Hematopoietic multipotent progenitor cell treated with erythropoietin and hydrocortisone succinate and interleukin-3 and kit ligand, for 8 days (in vitro differentiated cells): ENCODE measurements at regions not wholly inside any gene's neighbourhood (a gene's known extent, or its start where the extent isn't known, plus 50 kb on each side); places are given as distances from the start of the nearest gene placed in this dataset.

Source experiments
- DNase-seq: peaks from one replicate; pipeline ENCODE4 v3.0.0-alpha.2; 2015

DNA sequence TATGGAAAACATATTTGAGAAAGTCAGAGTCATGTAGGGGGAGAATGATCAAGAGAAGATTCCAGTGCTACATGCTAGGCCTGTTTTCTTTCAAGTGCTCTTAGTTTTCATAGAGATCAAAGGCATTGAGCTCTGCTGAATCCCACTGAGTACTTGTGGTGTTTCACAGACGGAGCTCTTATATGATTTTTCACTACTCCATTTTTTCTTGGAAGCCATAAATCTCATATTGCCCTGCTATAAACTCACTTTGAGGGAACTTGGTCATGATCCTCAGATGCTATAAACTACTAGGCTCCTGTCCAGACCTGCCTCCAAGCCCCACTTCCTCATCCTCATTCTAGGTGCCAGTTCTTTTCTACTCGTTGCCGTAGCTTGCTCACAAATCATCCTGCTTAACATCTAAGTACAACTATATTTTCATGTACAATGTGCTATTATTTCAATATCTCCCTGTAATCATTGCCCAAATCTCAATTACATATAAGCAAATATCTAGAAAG lies 180.8 kb upstream of the CCDC179 start:
- no peak for DNase-seq

DNA sequence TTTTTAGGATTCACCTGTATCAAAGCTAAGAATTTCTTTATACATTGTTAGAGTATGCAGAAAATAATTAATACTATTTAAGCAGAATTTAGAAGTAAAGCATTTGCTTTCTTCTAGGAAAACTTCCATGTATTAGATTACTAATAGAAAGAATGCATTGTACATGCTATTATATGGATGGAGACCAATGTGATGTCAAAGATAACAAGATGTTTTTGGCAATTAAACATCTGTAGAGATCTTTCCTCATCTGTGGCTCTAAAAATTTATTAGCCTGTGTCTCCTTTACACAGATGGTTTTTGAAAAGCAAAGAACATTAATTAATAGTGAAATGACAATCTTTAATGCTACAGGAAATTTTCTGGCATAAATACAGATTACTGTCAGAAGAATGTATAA lies 198.4 kb upstream of the CCDC179 start:
- DNase-seq: no peak

DNA sequence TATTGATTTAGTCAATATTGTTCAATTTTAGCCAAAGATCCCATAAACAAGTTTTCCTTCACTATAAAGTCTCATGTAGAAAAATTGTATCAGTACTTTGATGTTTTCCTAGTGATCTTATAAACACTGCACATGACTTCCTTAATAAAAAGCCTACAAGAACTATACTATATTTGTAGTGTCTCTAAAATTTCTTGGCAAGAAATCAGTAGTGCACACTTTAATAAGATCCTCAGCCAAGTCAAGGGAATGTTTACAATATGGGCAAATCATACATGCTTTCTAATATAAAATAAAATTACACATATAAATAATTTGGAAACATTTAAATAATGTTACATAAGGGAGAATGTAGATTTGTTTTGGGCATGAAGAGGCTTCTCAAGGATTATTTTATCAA lies 203.0 kb upstream of the CCDC179 start:
- no peak for DNase-seq

DNA sequence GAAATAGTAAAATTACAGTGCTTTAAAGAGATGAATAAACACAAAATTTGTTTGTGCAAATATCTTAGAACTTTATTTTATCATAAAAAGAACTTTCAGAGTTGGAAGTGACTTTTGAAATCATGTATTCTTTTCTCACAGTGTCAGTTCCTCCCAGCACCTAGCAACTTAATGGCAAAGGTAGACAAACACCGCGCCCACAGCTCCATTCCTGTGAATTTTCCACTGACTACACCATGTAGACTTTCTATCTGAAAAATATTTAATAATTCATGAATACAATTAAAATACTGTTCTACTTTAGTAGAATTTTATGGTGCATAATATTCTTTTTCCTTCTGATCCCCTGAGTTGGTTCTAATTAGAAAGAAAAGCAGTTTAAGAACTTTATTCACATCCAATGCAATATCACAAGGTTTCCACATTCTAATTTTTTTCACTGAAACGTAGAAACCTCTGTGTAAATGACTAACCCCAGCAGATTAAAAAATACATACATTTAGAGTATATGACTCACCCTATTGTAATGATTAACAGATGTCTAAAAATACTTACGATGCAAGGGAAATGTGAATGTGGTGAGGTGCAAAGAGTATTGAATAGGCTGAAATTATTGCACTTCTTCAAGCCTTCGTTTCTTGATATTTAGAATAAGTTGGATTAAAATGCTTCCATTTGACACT lies 218.2 kb upstream of the CCDC179 start:
- no peak for DNase-seq

DNA sequence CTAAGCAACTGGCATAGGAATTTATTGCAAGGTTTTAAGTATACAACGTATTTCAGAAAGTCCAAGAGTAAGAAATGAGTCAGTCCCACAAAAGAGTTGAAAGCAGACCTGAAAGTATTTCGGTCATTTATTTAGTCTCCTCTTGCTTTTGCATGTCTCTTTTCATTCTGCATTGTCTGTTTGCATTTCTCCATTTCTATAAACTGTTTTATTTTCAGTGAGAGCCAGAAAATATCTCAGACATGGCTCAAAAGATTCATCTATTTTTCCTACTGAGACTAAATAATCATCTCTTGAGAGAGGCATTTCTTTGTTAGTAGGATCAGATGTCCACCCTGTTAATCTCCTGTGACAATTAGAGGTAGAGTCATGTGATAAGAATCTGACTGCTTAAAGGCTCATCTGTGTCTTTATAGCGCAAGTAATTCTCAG lies 219.1 kb upstream of the CCDC179 start:
- DNase-seq: no peak

DNA sequence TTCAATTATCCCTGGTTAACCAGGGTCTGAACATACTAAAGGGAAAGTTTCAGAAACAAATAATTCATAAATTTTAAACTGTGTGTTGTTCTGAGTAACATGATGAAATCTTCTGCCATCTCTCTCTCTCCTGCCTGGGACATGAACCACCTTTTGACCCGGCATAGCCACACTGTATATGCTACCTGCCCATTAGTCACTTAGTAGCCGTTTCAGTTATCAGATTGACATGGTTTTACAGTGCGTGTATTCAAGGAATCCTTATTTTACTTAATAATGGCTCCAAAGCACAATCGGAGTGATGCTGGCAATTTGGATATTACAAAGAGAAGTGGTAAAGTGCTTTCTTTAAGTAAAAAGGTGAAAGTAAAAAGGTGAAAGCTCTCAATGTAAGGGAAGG lies 227.1 kb upstream of the CCDC179 start:
- no peak for DNase-seq

DNA sequence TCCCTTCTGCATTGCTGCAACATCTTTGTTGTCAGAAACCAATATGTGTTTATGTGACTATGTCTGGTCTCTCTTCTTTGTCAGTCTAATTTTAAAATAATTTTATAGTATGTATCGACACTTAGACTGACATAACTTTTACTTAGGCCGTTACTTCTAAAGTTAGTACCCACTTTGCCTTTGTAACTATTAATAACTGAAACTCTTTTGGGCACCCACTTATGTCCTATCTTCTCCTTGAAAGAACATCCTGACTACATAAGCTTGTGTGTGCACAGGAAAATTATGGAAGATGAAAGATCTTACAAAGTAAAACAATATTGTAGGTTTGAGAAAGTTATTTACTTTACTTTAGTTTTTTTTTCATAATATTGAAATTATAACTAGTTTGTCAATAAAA lies 230.4 kb upstream of the CCDC179 start:
- no peak for DNase-seq

DNA sequence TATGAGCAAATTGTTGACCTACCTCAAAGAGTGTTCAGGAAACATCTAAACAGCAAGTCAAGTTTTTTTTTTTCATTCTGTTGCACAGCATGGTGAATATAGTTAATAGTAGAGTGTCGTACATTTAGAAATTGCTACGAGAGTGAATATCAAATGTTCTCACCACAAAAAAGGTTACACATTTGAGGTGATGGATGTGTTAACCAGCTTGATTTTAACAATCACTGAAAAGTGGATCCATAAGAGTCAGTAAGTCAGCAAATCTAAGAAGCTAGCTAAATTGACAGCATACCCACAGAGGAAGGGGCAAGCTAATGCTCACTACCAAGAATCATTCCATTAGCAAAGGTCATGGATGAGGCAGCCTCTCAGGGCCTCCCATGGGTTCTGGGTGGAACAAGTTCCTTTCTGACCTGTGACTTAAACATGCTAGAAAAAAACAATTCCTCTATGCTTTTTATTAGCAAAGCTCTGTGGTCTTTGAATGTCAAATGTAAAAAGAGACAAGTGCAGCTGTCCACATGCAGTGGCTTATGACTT lies 235.4 kb upstream of the CCDC179 start:
- no peak for DNase-seq

DNA sequence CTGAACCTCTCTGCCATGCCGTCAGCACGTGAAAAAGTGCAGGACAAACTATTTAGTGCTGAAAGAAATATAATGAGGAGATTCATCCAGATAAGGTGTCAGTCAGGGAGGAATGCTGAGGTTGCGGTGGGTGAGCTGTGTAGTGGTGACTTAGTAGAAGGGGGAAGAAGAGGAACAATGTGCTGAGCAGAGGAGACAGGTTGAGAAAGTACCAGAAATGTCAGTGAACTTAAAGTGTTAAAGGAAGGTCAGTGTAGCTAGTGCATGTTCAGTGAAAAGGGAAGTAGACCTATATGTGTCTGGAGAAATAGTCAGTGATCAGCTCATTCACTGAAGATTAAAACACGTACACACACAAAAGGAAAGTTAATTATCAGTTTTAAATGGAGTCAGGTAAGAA lies 237.6 kb upstream of the CCDC179 start:
- DNase-seq: no peak

DNA sequence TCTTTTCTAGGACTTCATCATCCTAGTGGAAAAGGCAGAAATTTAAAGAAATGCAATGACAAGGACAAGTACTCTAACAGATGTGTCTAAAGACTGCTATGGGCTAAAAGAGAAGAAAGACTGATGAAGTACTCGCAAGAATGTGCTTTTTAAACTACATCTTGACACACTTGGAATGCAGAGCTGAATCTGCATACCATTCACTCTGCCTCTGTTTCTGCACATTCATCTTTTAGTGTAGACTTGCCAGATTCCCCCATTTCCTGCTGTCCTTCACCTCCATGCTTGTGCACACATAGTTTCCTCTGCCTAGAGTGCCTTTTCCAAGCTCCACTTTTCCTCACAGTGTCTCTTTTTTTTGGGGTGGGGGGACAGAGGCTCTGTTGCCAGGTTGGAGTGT lies 239.0 kb upstream of the CCDC179 start:
- DNase-seq: no peak

DNA sequence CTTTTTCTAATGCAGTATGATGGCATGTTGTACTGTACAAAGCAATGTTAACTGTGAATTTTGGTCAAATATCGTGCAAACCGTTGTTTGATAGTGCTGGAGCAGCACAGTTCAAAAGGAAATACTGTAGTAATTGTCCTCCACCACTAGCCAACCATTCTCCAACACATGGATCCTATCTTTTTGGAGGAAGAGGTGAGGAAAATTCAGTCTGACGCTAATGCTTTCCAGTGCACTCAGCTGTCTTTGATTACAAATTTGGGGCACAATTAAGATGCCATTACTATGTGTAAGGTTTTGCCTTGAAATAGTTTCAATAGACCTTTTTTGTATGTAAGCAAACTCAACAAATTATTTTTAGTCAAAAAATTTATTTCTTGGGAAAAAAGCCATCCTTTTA lies 240.5 kb upstream of the CCDC179 start:
- no peak for DNase-seq

DNA sequence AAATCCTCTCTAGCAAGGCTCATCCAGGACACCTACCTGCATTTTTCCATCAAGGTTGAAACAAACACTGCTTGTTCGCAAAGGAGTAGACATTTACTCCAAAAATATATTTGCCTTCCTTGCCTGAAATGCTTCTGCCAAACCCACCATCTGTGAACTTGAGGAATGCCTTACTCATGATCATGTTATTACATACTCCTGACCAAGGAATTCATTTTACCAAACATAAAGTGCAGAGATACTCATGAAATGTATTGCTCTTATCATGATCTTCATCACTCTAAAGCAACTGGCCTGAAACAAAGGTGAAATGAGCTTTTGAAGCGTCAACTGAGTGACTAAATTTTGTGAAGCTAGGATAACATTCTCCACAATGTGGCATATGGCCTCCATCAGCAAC lies 243.1 kb upstream of the CCDC179 start:
- no peak for DNase-seq

DNA sequence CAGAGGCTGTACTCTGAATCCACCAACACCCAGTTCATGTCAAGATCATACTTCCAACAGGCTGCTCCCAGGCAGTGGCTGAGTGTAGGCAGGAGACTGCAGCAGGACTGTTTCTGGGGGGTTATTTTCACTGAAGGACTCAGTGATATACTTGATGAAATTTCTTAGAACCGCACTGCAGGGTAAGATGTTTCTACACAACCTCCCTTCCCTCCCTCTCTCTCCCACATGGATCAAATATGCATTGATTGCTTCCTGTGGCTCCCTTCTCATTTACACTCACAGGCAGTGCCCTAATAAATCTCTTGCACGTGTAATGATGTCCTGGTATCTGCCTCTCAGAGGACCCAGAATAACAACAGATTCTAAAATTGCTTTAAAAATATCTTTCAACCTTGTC lies 251.3 kb upstream of the CCDC179 start:
- DNase-seq: no peak

DNA sequence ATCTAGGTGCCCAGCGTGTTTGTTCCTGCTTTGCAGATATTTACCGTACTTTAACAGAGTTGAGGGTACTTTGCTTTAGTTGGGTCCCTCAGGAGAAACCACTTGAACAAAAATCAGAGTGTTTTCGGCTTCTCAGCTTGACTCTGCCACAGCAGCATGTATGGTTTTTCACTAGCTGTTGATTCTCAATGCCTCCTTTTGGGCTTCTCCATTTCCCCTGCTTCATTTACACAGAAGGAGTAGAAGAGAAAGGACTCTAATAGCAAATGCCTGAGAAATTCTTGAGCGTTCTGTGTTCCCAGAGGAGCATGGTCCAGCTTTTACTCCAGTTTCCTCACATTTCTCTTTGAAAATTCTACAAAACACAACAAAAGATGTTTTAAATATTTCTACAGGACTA lies 252.1 kb upstream of the CCDC179 start:
- no peak for DNase-seq

DNA sequence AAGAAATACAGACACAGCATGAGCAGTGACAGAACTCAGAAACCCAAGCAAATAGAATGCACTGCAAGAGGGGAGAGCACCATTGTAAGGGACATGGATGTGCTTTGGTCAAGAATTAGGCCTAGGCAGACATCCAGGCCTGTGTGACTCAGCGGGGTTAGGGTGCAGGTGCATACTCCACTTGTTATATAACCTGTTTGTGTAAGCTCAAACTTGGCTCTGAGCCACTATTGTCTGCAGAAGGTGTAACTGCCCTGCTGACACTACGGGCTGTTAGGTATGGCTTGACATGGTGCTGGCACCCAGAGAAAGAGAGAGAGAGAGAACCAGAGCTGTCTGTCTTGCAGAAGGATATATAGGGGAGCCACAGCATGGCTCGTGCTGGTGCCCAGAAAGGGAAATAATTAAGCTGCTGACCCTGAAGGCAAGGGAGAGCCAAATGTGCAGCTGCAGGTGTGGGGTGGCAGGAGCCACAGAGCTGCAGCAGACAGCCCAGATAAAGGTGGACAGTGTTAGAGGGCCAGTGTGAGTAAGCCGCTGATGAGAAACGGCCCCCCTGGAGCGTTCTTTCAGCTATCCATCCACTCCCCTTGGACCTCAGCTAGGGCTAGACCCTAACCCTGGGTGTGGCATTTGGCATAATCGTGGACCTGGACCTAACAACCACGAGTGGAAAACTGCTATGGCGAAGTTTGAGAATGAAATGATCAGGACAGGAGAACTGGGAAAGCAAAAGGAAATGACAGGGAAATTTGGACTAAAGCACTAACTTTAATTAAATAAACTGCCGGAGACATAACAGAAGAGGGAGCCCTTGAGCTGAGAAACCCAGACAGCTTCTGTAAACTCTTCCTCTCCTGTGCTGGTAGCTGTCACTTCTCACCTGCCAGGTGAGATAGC lies 253.0 kb upstream of the CCDC179 start:
- DNase-seq: peak; percentile 49

DNA sequence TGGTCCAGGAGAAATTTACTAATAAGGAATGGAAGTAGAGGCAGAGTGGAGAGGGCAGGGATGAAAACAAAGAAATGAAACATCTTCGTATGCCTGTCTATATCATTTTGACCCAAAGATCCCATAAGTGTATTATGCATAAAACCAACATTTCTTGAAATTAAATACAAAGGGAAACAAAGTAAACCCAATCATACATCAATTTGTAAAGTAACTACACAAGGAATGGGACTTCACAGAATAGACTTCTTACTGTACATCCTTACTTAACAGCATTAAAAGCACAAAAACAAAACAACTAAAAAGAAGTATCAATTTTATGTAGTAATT lies 253.6 kb upstream of the CCDC179 start:
- DNase-seq: no peak

DNA sequence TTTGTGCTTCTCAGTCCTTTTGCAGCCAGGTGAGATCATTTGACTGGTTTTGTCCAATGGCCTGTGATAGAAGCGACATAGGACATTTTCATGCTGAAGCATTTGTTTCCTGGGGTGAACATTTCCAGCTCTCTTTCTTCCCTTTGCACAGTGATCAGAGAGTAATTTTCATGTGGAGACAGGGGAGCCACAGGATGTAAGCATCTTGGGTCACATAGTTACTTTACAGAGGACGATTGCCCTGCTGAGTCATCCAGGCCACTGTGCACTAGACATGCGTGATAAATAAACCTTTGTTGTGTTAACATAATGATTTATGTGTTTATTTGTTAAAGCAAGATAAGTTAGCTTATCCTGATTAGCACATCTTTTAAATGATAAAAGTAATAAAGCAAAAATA lies 263.5 kb upstream of the CCDC179 start:
- no peak for DNase-seq

DNA sequence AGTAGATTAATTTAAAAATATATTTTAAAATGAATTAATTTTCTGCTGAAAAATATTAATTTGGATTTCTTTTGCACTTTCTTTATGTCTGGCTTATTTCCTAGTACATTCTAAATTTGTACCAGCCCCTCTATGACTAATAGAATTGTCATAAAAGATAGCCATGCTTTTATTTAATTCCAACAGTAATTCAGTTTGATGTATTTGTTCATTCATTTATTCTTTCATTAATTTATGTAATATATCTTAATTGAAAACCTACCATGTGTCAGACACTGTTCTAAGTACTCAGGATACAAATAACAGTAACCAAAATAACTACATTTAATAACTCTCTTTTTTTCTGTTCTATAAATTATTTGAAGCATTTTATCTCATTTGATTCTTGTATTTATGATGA lies 264.0 kb upstream of the CCDC179 start:
- no peak for DNase-seq

DNA sequence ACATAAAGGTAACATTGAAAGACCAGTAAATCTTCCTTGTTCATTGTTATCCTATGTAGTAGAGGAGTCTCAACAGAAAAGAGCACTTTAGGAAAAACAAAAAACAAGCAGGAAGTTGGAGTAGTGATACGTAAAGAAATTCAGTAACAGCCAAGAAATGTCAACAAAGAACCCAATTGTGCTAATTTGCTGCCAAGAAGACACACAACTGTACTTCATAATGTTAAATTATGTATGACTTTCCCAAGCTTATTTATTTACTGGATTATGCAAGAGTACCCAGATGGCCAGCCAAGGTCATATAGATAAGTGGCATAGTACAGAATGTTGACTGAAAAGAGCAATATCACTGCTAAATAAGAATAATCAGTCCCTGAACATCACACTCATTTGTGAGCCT lies 264.7 kb upstream of the CCDC179 start:
- no peak for DNase-seq

DNA sequence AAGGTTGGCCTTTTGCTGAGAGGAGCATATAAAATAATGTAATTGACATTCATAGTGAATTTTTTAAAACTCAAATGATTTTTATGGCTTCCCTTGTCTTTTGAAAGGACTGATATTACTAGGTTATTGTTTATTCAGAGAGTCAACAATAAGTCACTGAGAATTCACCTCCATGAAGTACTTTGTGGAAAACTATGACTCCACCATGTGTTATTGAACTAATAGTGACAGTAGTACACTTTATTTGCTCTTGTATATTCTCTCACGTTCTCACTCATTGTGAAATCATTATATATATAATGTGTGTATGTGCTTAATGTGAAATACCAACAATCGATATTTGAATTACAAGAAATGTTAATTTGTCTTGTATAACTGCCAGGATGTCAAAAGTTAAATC lies 267.4 kb upstream of the CCDC179 start:
- DNase-seq: no peak

DNA sequence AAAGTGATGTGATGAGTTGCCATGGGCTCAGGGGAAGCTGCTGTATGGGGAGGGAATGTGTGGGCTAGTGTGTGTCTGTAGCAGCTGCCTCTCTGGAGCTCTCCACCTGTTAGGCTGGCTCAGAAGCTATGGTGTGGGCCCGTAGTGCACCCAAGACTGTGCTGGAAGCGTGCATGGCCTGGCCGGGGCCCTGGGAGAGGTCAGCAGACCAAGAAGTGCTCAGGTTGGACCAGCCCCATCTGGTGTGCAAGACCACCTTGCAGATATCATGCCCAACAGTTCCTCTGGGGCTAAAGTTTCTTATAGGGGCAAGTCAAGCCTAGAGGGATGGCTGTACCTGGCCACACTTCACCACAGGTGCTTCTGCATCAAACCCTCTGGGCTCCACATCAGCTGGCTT lies 274.4 kb upstream of the CCDC179 start:
- no peak for DNase-seq

DNA sequence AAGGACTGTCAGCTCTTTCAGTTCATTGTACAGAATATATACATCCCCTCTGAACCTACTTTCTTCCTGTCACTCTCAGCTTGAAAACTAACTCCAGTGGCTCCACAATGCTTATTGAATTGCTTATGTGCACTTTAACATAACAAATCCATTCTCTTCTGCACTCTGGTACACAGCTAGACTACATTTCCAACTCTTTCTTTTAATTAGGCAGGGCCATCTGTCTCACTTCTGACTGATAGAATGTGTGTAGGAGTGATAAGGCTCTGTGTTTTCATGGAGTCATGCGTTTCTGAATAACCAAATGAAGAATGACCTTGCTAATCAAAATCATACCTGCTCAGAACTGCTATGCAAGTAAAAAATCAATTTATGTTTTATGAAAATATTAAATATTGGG lies 278.5 kb upstream of the CCDC179 start:
- DNase-seq: no peak

DNA sequence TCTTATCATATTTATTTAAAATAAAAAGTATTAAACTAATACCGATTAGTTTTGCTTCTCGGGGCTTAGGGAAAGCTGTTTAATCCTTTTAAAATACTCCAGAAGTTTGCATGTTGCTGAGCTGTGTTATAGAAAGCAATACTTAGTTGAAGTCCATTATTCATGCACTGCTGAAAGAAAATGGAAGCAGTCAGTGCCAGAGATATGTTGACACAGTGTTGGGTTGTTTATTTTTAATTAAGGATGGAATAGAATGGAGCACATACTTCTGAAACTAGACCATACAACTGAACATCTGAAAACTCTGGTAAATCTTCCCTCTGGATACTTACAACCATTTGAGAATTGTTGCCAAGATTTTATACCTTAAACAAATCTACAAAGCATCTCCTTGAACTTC lies 282.7 kb upstream of the CCDC179 start:
- no peak for DNase-seq

DNA sequence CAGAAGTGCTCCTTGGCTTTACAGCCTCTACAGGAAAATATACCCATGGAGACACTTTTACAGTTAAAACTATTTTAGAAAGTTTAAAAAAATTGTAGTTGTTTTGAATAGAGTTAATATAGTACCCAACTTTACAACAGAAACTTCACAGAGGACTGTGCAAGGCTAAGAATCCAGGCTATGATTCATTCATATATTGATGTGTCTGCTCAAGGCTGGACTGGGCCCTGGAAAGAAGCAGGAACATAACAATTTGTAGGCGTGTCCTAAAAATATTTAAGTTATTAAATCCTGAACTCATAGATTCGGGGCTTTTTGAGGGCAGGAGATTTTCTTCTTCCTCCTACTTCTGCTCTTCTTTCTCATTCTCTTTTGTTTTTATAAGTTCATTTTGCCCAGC lies 291.5 kb upstream of the CCDC179 start:
- DNase-seq: no peak
